ENCODE measurements at regions not wholly inside any gene's neighbourhood (a gene's known extent, or its start where the extent isn't known, plus 50 kb on each side); places are given as distances from the start of the nearest gene placed in this dataset.
A peak's percentile ranks its signal among the peaks of the same experiment; 100 is the strongest.

- 59 to 64% methylated on average over 4 of the region's 4 CpGs for WGBS, 2 donors
- Histone ChIP-seq H3K36me3 (no peaks in the 10 kb centered on the region), H3K9me3 (no peaks in the 10 kb centered on the region), H3K4me1 (peaks cover 0 to 26% (median 3%) of the 10 kb centered on the region in 4 donors), H3K4me3 (no peak overlapping the region), H3K27ac (no peak overlapping the region), H3K27me3 (no peaks in the 10 kb centered on the region)
- DNase-seq (ENCODE audit: low spot score in 2 of 2) = no peak
- TF ChIP-seq CTCF (IDR thresholded peaks at IDR 0.05) (no peak), EP300 (IDR thresholded peaks at IDR 0.05) (no peak), POLR2A (IDR thresholded peaks at IDR 0.05) (no peak)
These were observed 67.9 kb upstream of the ZNF462 start for GRCh38 chr9:106795031-106795430.

DNA sequence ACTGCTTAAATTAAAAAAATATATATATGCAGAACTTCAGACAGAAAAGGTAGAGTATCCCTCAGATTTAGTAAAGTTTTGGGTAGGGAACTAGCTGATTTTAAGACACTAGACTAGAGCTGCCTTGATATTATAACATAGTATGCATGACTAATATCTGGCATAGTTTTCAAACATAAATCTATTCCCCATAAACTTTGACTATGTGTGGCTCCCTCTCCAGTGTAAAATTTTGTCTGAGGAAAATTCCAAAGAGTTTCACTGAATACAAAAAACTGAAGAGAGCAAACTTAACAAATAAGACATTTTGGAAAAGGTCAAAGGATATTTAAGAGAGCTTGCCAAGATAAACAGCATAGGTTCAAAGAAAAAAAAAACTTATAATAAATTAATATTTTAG lies 66.2 kb upstream of the ZNF462 start:
- Histone ChIP-seq H3K27ac (no peak overlapping the region), H3K36me3 (no peaks in the 10 kb centered on the region), H3K4me1 (peaks cover 0 to 28% (median 3%) of the 10 kb centered on the region in 4 donors), H3K9me3 (no peaks in the 10 kb centered on the region), H3K27me3 (no peaks in the 10 kb centered on the region), H3K4me3 (no peak overlapping the region)
- DNase-seq (ENCODE audit: low spot score in 2 of 2) = no peak
- TF ChIP-seq POLR2A (IDR thresholded peaks at IDR 0.05) (no peak), CTCF (IDR thresholded peaks at IDR 0.05) (no peak), EP300 (IDR thresholded peaks at IDR 0.05) (no peak)

GRCh38 chr9:106797299-106797698 lies 65.7 kb upstream of the ZNF462 start:
- TF ChIP-seq EP300 (IDR thresholded peaks at IDR 0.05) = no peak
- no peak for TF ChIP-seq CTCF (IDR thresholded peaks at IDR 0.05)
- TF ChIP-seq POLR2A (IDR thresholded peaks at IDR 0.05) = no peak
- Histone ChIP-seq H3K4me1 (peaks cover 0 to 28% (median 3%) of the 10 kb centered on the region in 4 donors), H3K9me3 (no peaks in the 10 kb centered on the region), H3K27ac (no peak overlapping the region), H3K27me3 (no peaks in the 10 kb centered on the region), H3K4me3 (no peak overlapping the region), H3K36me3 (no peaks in the 10 kb centered on the region)
- WGBS, 2 donors = 75 to 82% methylated on average over 2 of the region's 2 CpGs
- no peak for DNase-seq (ENCODE audit: low spot score in 2 of 2)

DNA sequence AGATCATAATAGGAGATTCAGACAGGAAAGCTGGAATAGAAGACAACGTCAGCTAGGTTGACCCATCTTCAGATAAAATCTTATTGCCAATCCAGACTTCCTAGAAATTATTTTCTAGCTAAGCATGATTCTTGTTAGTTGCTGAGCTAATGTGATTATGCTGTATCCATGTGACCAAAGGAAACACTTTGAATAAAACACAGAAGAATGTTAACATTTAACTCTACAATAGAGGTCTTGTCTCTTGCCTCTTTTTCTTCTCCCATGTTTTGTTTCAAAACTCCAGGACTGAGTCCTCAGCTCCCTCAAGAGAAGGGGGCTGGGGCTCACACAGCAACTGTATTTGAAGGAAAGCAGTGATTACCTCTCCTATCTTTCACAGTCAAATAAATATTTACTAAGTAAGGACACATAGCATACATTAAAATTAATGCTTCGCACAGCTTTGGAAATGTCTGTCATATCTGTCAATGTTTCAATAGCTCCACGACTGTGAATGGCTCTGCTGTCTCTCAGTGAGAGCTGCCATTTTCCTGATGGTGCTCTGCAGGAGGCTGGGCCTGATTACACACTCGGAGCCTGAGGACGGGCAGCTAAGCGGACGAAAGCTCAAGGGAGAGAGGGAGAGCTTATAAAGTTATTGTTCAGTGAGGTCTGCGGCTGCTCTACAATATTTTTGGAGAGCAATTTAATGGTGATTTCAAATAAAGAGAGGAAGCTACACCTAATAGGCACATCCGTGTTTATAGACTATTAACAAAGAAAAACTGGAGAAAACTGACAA lies 64.8 kb upstream of the ZNF462 start:
- Histone ChIP-seq H3K27ac (peak overlapping the region in 2 of 4 donors; percentile 63 to 81), H3K27me3 (no peaks in the 10 kb centered on the region), H3K36me3 (no peaks in the 10 kb centered on the region), H3K4me1 (peaks cover 0 to 28% (median 3%) of the 10 kb centered on the region in 4 donors), H3K9me3 (no peaks in the 10 kb centered on the region), H3K4me3 (no peak overlapping the region)
- DNase-seq (ENCODE audit: low spot score in 2 of 2) = no peak
- TF ChIP-seq CTCF (IDR thresholded peaks at IDR 0.05) (no peak), POLR2A (IDR thresholded peaks at IDR 0.05) (no peak), EP300 (IDR thresholded peaks at IDR 0.05) (no peak)
- 36 to 40% methylated on average over 9 of the region's 9 CpGs for WGBS, 2 donors

- 17 to 29% methylated on average over 4 of the region's 4 CpGs for WGBS, 2 donors
- no peak for DNase-seq (ENCODE audit: low spot score in 2 of 2)
- Histone ChIP-seq H3K4me3 (no peak overlapping the region), H3K36me3 (no peaks in the 10 kb centered on the region), H3K27me3 (no peaks in the 10 kb centered on the region), H3K4me1 (peaks cover 0 to 28% (median 3%) of the 10 kb centered on the region in 4 donors), H3K9me3 (no peaks in the 10 kb centered on the region), H3K27ac (peak overlapping the region in 2 of 4 donors; percentile 63 to 81)
- TF ChIP-seq EP300 (IDR thresholded peaks at IDR 0.05) = no peak
- TF ChIP-seq POLR2A (IDR thresholded peaks at IDR 0.05) = no peak
- TF ChIP-seq CTCF (IDR thresholded peaks at IDR 0.05) = no peak
These were observed 63.8 kb upstream of the ZNF462 start for GRCh38 chr9:106799152-106799551.
